Mesenchymal stem cell (in vitro differentiated cells and primary cell): ENCODE measurements at regions not wholly inside any gene's neighbourhood (a gene's known extent, or its start where the extent isn't known, plus 50 kb on each side); places are given as distances from the start of the nearest gene placed in this dataset.

Experiments
- DNase-seq: peaks from one replicate; pipeline ENCODE4 v3.0.0-alpha.2; 2013
- H2AFZ ChIP-seq: one replicate; pipeline ENCODE4 v1.6.1; 2013; ENCODE audit warnings: low read depth, mild to moderate bottlenecking, control low read depth, inconsistent platforms, low read length, moderate library complexity
- H2AK5ac ChIP-seq: 2 replicates; pipeline ENCODE4 v1.6.1; 2013; ENCODE audit warnings: low read length, moderate library complexity, mild to moderate bottlenecking, inconsistent platforms; ENCODE audit not compliant: severe bottlenecking
- H2BK120ac ChIP-seq: one replicate; pipeline ENCODE4 v1.6.1; 2013; ENCODE audit warnings: low read depth, mild to moderate bottlenecking, inconsistent platforms, low read length, moderate library complexity
- H2BK12ac ChIP-seq, 2 experiments: one replicate each; pipeline ENCODE4 v1.6.1; 2013; ENCODE audit warnings: inconsistent platforms in 2 of 2, low read length in 2 of 2, mild to moderate bottlenecking in 2 of 2, moderate library complexity in 2 of 2, control low read depth in 1 of 2
- H2BK15ac ChIP-seq: one replicate; pipeline ENCODE4 v1.6.1; 2013; ENCODE audit warnings: mild to moderate bottlenecking, low read depth, inconsistent platforms; ENCODE audit not compliant: poor library complexity, severe bottlenecking
- H2BK5ac ChIP-seq: 2 replicates; pipeline ENCODE4 v1.6.1; 2013; ENCODE audit warnings: low read depth, mild to moderate bottlenecking, low read length, control low read depth, inconsistent platforms; ENCODE audit not compliant: poor library complexity, severe bottlenecking
- H3K14ac ChIP-seq, 2 experiments: one replicate each; pipeline ENCODE4 v1.6.1; 2013; ENCODE audit warnings: inconsistent platforms in 2 of 2, low read length in 2 of 2, control low read depth in 1 of 2, mild to moderate bottlenecking in 1 of 2, moderate library complexity in 1 of 2
- H3K18ac ChIP-seq, 2 experiments: one replicate each; pipeline ENCODE4 v1.6.1; 2013; ENCODE audit warnings: inconsistent platforms in 2 of 2, low read length in 2 of 2, control low read depth in 1 of 2, low read depth in 1 of 2, mild to moderate bottlenecking in 1 of 2
- H3K23ac ChIP-seq, 2 experiments: one replicate each; pipeline ENCODE4 v1.6.1; 2013; ENCODE audit warnings: inconsistent platforms in 2 of 2, low read length in 2 of 2, mild to moderate bottlenecking in 2 of 2, moderate library complexity in 2 of 2, control low read depth in 1 of 2
- H3K27ac ChIP-seq: 2 replicates; pipeline ENCODE4 v1.5.1; 2013; ENCODE audit warnings: mild to moderate bottlenecking, moderate library complexity, low read length, control low read depth, inconsistent platforms; ENCODE audit not compliant: poor library complexity, severe bottlenecking
- H3K27me3 ChIP-seq, 2 experiments: 2 replicates each; pipeline versions ENCODE4 v1.6.1 to v1.7.0; 2013; ENCODE audit warnings: low read length in 2 of 2, mild to moderate bottlenecking in 2 of 2, moderate library complexity in 2 of 2, control low read depth in 1 of 2, inconsistent platforms in 1 of 2; ENCODE audit not compliant: control insufficient read depth in 1 of 2, insufficient read depth in 1 of 2
- H3K36me3 ChIP-seq, 2 experiments: 2 replicates each; pipeline versions ENCODE4 v1.6.1 to v1.7.0; 2013; ENCODE audit warnings: low read length in 2 of 2, control low read depth in 1 of 2, inconsistent platforms in 1 of 2, low read depth in 1 of 2, mild to moderate bottlenecking in 1 of 2; ENCODE audit not compliant: insufficient read depth in 2 of 2, control insufficient read depth in 1 of 2
- H3K4ac ChIP-seq, 2 experiments: one replicate each; pipeline ENCODE4 v1.6.1; 2013; ENCODE audit warnings: inconsistent platforms in 2 of 2, low read length in 2 of 2, mild to moderate bottlenecking in 2 of 2, moderate library complexity in 2 of 2, control low read depth in 1 of 2, low read depth in 1 of 2
- H3K4me1 ChIP-seq: 2 replicates; pipeline ENCODE4 v1.6.1; 2013; ENCODE audit warnings: low read depth, low read length, control low read depth; ENCODE audit not compliant: control insufficient read depth, insufficient read depth
- H3K4me2 ChIP-seq: 2 replicates; pipeline ENCODE4 v1.6.1; 2013; ENCODE audit warnings: low read length, mild to moderate bottlenecking, inconsistent platforms; ENCODE audit not compliant: poor library complexity, severe bottlenecking
- H3K4me3 ChIP-seq, 2 experiments: 2 replicates each; pipeline versions ENCODE4 v1.5.1 to v1.7.0; 2013; ENCODE audit warnings: low read length in 2 of 2, mild to moderate bottlenecking in 2 of 2, control low read depth in 1 of 2, low read depth in 1 of 2; ENCODE audit not compliant: insufficient read depth in 1 of 2
- H3K79me1 ChIP-seq: replicated peaks from 2 replicates; pipeline ENCODE4 v1.6.1; 2013; ENCODE audit warnings: mild to moderate bottlenecking, control low read depth, low read length, inconsistent platforms; ENCODE audit not compliant: poor library complexity, severe bottlenecking
- H3K9ac ChIP-seq: 2 replicates; pipeline ENCODE4 v1.7.0; 2013; ENCODE audit warnings: mild to moderate bottlenecking, low read length, moderate library complexity
- H3K9me3 ChIP-seq: 2 replicates; pipeline ENCODE4 v1.7.0; 2013; ENCODE audit warnings: mild to moderate bottlenecking, low read length; ENCODE audit not compliant: control insufficient read depth
- H4K8ac ChIP-seq: one replicate; pipeline ENCODE4 v1.6.1; 2013; ENCODE audit warnings: inconsistent platforms, mild to moderate bottlenecking, low read length, moderate library complexity
- H4K91ac ChIP-seq: one replicate; pipeline ENCODE4 v1.6.1; 2013; ENCODE audit warnings: mild to moderate bottlenecking, low read length, inconsistent platforms
- WGBS: methylation state at CpG from one replicate; pipeline ENCODE4 v1.1.7; 2013; ENCODE audit warnings: mixed read lengths; 5-methylcytosine and 5-hydroxymethylcytosine counted together

- Histone ChIP-seq H3K18ac (no peak overlapping the region), H4K91ac (no peak overlapping the region), H2BK15ac (no peak overlapping the region), H3K9ac (no peak overlapping the region), H3K14ac (no peak overlapping the region), H3K4me2 (no peak overlapping the region), H2AK5ac (no peak overlapping the region), H4K8ac (no peak overlapping the region), H3K36me3 (no peaks in the 10 kb centered on the region), H2BK12ac (no peak overlapping the region), H3K23ac (no peak overlapping the region), H3K9me3 (peaks cover 8% of the 10 kb centered on the region), H3K79me1 (no peaks in the 10 kb centered on the region), H2BK5ac (no peak overlapping the region), H3K4me3 (no peak overlapping the region), H2AFZ (no peak overlapping the region), H3K27me3 (no peaks in the 10 kb centered on the region), H3K27ac (no peak overlapping the region), H3K4ac (no peak overlapping the region), H3K4me1 (no peaks in the 10 kb centered on the region), H2BK120ac (no peak overlapping the region)
- no peak for DNase-seq
- WGBS: 82% methylated on average over 1 of the region's 1 CpG
Measured at GRCh38 chr4:134539729-134540231, 338.2 kb upstream of the PABPC4L start.

- H2BK5ac ChIP-seq: no peak overlapping the region
- H3K14ac ChIP-seq: no peak overlapping the region
Measured at GRCh38 chr4:134537701-134538100, 336.1 kb upstream of the PABPC4L start.

DNA sequence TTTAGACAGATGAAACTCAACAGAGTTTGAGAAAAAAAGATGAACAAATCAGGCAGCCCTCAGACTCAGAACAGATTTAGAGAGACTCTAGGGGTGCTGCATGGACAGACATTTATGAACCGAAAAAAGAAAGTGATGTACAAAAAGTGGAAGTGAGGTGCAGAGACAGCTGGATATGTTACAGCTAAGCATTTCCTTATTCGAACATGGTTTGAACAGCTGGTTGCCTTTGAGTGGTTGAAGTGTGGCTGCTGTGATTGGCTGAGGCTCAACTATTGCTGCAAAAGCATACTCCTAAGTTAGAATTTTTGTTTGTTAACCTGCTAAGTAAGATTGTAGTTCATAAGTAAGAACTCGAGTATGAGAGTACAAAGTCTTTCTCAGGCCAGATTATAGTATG is 331.5 kb upstream of the PABPC4L start:
- peaks cover 6% of the 10 kb centered on the region for H3K9me3 ChIP-seq
- no peak overlapping the region for H2BK5ac ChIP-seq
- no peak overlapping the region for H2BK12ac ChIP-seq
- no peak overlapping the region for H2BK120ac ChIP-seq
- H3K4me3 ChIP-seq: no peak overlapping the region
- no peak overlapping the region for H3K18ac ChIP-seq
- H2BK15ac ChIP-seq: no peak overlapping the region
- no peak overlapping the region for H2AK5ac ChIP-seq
- H4K91ac ChIP-seq: no peak overlapping the region
- H3K23ac ChIP-seq: no peak overlapping the region
- H3K79me1 ChIP-seq: no peaks in the 10 kb centered on the region
- 90% methylated on average over 2 of the region's 3 CpGs for WGBS
- no peak overlapping the region for H3K27ac ChIP-seq
- H3K9ac ChIP-seq: no peak overlapping the region
- H3K4me2 ChIP-seq: no peak overlapping the region
- no peak for DNase-seq
- H3K4me1 ChIP-seq: no peaks in the 10 kb centered on the region
- no peak overlapping the region for H3K4ac ChIP-seq
- no peak overlapping the region for H3K14ac ChIP-seq
- no peaks in the 10 kb centered on the region for H3K27me3 ChIP-seq
- H3K36me3 ChIP-seq: no peaks in the 10 kb centered on the region
- no peak overlapping the region for H4K8ac ChIP-seq
- no peak overlapping the region for H2AFZ ChIP-seq

More at GRCh38 chr4:134537701-134538100, 336.1 kb upstream of the PABPC4L start:
- H3K27me3 ChIP-seq: no peaks in the 10 kb centered on the region
- no peak overlapping the region for H3K4me3 ChIP-seq
- no peak overlapping the region for H2AFZ ChIP-seq
- no peak overlapping the region for H2BK120ac ChIP-seq
- H3K9me3 ChIP-seq: peaks cover 10% of the 10 kb centered on the region
- DNase-seq: no peak
- no peaks in the 10 kb centered on the region for H3K36me3 ChIP-seq
- no peak overlapping the region for H3K23ac ChIP-seq
- H3K79me1 ChIP-seq: no peaks in the 10 kb centered on the region
- no peak overlapping the region for H2AK5ac ChIP-seq
- H2BK12ac ChIP-seq: no peak overlapping the region
- no peak overlapping the region for H4K8ac ChIP-seq
- H2BK15ac ChIP-seq: no peak overlapping the region
- no peak overlapping the region for H4K91ac ChIP-seq
- H3K4me2 ChIP-seq: no peak overlapping the region
- no peak overlapping the region for H3K18ac ChIP-seq
- H3K27ac ChIP-seq: no peak overlapping the region
- H3K9ac ChIP-seq: no peak overlapping the region
- no peak overlapping the region for H3K4ac ChIP-seq
- H3K4me1 ChIP-seq: no peaks in the 10 kb centered on the region

- no peak overlapping the region for H3K23ac ChIP-seq
- H3K18ac ChIP-seq: no peak overlapping the region
- no peak overlapping the region for H2BK15ac ChIP-seq
- 70% methylated on average over 1 of the region's 1 CpG for WGBS
- H3K9me3 ChIP-seq: peaks cover 6% of the 10 kb centered on the region
- H2BK120ac ChIP-seq: no peak overlapping the region
- H3K27ac ChIP-seq: no peak overlapping the region
- no peak overlapping the region for H4K91ac ChIP-seq
- H3K4me1 ChIP-seq: no peaks in the 10 kb centered on the region
- H2BK5ac ChIP-seq: no peak overlapping the region
- no peak overlapping the region for H3K4me2 ChIP-seq
- H3K36me3 ChIP-seq: no peaks in the 10 kb centered on the region
- no peaks in the 10 kb centered on the region for H3K79me1 ChIP-seq
- no peak overlapping the region for H2AFZ ChIP-seq
- no peak overlapping the region for H2BK12ac ChIP-seq
- no peak overlapping the region for H2AK5ac ChIP-seq
- no peaks in the 10 kb centered on the region for H3K27me3 ChIP-seq
- H3K4me3 ChIP-seq: no peak overlapping the region
- no peak overlapping the region for H3K9ac ChIP-seq
- no peak for DNase-seq
- H3K14ac ChIP-seq: no peak overlapping the region
- H4K8ac ChIP-seq: no peak overlapping the region
- H3K4ac ChIP-seq: no peak overlapping the region
Measured at GRCh38 chr4:134531013-134531412, 329.4 kb upstream of the PABPC4L start.
